GM19035 (cell line): ENCODE measurements at regions not wholly inside any gene's neighbourhood (a gene's known extent, or its start where the extent isn't known, plus 50 kb on each side); places are given as distances from the start of the nearest gene placed in this dataset.
"Not testable (repeated sequence)": the region's sequence is repeated elsewhere in the genome, so short reads cannot be mapped to it uniquely, and the experiment has no call there.

Experiments
- ATAC-seq: cut with Tn5 transposase; IDR thresholded peaks from one replicate; pipeline ENCODE4 v1.9.1; 2021; ENCODE audit not compliant: unreplicated experiment

DNA sequence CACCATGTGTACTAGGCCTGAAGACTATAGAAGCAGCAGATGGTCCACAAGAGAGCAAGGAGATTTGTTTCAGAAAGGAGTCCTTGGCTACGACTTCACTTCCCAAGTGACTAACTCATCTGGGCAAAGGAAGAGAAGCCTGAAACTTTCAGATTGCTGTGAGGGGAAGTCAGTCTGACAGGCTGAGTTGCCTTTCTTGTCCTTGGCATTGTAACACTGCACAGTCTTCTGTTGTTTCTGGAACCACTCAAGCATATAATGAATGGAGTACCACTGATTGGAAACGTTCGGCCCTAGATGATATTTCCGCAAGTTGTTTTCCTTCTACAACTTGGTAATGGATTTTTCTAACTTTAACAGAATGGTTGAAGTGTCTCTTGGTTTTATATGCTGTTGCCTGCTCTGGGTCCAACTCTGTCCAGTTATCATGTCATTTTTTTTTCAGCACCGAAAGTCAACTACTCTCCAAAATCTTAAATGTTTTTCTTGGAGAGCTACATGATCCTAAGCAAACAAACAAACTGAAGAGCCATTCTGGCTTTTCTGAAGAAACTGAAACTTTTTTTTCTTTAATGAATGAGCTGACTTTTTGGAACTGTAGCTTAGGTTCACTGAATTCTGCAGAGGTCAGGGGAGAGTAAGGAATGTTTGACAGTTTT lies 685.7 kb downstream of the MECOM start:
- ATAC-seq: no peak

GRCh38 chr3:168976969-168977368 lies 686.5 kb downstream of the MECOM start:
- ATAC-seq: no peak

DNA sequence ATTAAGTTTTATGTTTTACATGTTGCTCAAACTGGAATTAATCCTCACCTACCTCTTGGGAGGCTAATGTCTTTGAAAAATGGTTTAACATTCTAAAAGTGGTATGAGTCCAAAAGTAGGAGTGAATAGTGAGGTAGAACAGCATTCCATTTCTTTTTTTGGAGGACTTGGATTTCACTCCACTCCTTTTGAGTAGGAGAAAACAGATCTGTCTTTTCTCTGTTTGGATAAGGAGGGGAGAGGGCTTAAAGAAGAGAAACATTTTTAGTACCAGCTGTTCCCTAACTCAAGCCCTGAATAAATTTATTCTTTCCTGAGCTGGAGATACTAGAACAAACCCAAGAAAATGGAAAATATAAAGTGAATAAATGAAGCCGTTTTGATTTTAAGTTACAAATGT lies 687.9 kb downstream of the MECOM start:
- no peak for ATAC-seq

DNA sequence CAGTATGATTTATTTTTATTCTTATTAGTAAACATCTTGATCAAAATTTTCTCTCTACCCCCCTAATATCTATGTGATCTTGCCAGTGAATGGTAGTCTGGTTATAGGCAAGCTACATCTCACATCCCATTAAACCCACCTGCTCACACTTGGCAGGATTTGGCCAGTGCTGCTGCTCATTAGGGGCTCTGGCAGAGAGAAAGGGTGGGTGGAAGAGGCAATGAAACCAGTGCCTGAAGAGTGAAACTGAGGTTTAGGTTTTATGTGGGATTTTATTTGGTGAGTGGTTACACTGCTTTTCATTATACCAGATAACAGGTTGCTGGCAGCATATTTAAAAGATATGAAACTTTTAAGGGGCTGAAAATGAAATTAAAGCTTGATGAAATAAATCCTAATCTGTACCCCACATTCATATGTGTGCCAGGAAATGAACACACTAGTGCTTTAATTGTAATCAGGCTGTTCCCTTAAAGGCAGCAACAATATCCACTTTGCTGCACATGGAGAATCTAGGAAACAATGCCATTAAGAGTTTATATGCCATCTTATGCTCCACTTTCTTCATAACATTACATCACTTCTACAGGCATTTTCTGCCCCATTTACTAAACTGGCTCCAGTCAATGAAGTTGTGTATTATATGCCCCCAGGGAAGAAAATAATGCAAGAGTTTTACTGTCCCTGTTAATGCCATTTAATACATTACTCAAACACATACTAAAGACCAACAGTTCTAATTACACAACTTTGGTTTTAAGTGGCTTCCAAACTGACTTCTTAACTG lies 688.7 kb downstream of the MECOM start:
- no peak for ATAC-seq

DNA sequence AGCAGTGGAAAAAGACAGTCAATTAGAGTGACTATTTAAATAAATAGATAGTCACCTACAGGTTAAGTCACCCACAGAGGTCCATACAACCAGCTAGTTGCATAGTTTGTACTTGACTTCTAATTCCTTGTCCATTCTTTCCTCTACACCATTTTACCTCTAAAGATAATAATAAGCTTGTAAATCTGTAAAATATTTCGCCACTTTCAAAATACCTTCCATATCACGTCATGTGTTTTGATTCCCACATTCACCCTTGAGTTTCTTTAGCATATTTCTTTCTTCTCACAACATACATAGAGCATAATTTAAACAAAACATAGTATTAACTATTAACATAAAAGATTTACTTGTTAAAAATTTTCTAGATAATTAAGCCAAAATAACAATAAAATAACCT lies 689.6 kb downstream of the MECOM start:
- no peak for ATAC-seq

DNA sequence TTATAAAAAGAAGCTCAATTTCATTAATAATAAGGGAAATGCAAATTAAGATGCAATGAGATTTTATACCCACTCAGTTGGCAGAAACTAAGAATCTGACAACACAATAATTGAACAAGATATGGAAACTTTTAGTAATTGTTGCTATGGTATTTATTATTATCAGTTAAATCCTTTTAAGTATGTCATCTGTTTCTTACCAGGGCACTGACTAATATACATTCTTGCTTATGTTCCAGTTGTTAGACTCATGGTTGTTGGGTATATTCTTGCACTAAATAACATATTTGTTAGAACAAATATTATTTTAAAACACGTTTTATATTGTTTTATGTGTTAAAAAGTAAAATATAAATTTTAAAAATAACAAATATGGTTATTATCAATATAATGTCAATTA lies 690.3 kb downstream of the MECOM start:
- ATAC-seq: no peak

GRCh38 chr3:168968609-168969008 lies 694.9 kb downstream of the MECOM start:
- no peak for ATAC-seq

- ATAC-seq: no peak
Observed at GRCh38 chr3:168964736-168965135, 698.8 kb downstream of the MECOM start.

DNA sequence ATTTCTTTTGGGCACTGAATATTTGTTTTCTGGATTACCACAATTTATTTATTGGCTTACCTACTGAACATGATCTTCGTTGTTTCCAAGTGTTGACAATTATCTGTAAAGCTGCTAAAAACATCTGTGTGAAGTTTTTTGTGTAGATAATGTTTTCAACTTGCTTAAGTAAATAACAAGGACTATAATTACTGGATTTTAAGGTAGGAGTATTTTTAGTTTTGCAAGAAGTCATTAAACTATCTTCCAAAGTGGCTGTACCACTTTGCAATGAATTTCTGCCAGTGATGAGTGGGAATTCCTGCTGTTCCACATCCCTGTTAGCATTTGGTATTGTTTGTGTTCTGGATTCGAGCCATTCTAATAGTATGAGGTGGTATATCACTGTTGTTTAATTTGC lies 702.2 kb downstream of the MECOM start:
- ATAC-seq: no peak

DNA sequence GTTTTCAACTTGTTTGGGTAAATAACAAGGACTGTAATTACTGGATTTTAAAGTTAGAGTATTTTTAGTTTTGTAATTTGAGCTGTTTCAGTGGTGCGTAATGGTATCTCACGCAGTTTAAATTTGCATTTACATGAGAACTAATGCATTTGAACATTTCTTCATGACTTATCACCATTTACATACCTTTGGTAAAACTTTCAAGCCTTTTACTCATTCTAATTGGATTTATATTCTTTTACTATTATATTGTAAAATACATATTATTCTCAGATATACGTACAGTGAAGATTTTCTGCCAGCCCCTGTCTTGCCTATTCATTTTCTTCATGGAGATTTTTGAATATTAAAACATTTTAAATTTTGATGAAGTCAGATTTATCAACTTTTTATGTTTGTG lies 703.8 kb downstream of the MECOM start:
- ATAC-seq: no peak

GRCh38 chr3:168958466-168958865 lies 705.0 kb downstream of the MECOM start:
- ATAC-seq: no peak

GRCh38 chr3:168956076-168956475 lies 707.4 kb downstream of the MECOM start:
- ATAC-seq: no peak

GRCh38 chr3:168952551-168952950 lies 711.0 kb downstream of the MECOM start:
- ATAC-seq: no peak

- ATAC-seq: no peak
Observed at GRCh38 chr3:168951884-168952283, 711.6 kb downstream of the MECOM start.

- ATAC-seq: no peak
Observed at GRCh38 chr3:168951368-168951767, 712.1 kb downstream of the MECOM start.

DNA sequence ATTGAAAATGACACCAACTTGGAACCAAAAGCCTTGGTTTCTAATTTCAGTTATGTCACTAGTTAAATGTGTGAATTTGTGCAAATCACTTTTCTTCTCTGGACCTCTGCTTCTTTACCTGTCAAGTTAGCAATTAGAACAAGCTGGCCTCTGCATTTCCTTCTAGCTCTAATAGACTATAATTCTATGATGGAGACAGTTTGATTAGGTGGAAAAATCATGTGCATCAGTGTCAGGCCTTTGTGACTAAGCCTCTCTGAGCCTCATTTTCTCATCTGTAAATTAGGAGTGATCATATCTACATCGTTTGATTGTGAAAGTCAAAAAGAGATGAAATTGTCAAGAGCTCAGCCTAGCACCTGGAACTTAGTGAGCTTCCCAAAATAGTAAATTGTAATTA lies 712.9 kb downstream of the MECOM start:
- no peak for ATAC-seq

- ATAC-seq: no peak
Observed at GRCh38 chr3:168939651-168940238, 723.8 kb downstream of the MECOM start.

- no peak for ATAC-seq
Observed at GRCh38 chr3:168933614-168934013, 729.9 kb downstream of the MECOM start.

GRCh38 chr3:168929997-168930396 lies 733.5 kb downstream of the MECOM start:
- ATAC-seq: not testable (repeated sequence)

- no peak for ATAC-seq
Observed at GRCh38 chr3:168926426-168926825, 737.1 kb downstream of the MECOM start.

DNA sequence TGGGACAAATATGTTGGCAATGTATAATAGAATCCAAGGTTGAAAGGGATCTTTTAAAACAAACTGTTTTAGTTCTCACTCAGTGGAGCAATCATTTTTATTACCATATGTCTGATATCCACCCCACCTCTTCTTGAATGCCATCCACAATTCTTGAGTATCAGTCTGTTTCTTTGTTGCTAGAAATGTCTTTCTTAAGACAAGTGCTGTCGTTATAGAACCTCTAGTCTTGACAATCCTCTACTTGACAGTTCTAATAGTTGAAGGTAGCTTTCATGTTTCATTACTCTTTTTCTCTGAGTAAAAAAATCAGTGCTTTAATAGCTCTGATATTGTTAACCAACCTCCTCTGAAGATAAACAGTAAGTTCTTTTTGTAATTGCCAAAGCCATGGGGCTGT lies 737.9 kb downstream of the MECOM start:
- no peak for ATAC-seq

- ATAC-seq: no peak
Observed at GRCh38 chr3:168914662-168915061, 748.9 kb downstream of the MECOM start.
